ENCODE measurements at regions not wholly inside any gene's neighbourhood (a gene's known extent, or its start where the extent isn't known, plus 50 kb on each side); places are given as distances from the start of the nearest gene placed in this dataset.
A peak's percentile ranks its signal among the peaks of the same experiment; 100 is the strongest.
"Not testable (repeated sequence)": the region's sequence is repeated elsewhere in the genome, so short reads cannot be mapped to it uniquely, and the experiment has no call there.

GRCh38 chr6:71722736-71723135, 163.6 kb upstream of the RIMS1 start:
- DNase-seq, result no peak

- DNase-seq, result no peak
Measured at GRCh38 chr6:71724456-71725125, 161.8 kb upstream of the RIMS1 start.

- no peak for DNase-seq
Measured at GRCh38 chr6:71725126-71725470, 161.3 kb upstream of the RIMS1 start.

GRCh38 chr6:71726121-71726520, 160.2 kb upstream of the RIMS1 start:
- no peak for DNase-seq

GRCh38 chr6:71727632-71728294, 158.6 kb upstream of the RIMS1 start:
- no peak for DNase-seq

GRCh38 chr6:71730284-71730683, 156.1 kb upstream of the RIMS1 start:
- DNase-seq, result no peak

- DNase-seq, result no peak
Measured at GRCh38 chr6:71733970-71734899, 152.1 kb upstream of the RIMS1 start.

GRCh38 chr6:71737953-71738352, 148.4 kb upstream of the RIMS1 start:
- no peak for DNase-seq

GRCh38 chr6:71745525-71745924, 140.8 kb upstream of the RIMS1 start:
- no peak for DNase-seq

GRCh38 chr6:71766146-71766760, 120.1 kb upstream of the RIMS1 start:
- no peak for DNase-seq

- DNase-seq, result peak; percentile 30
Measured at GRCh38 chr6:71766796-71767195, 119.6 kb upstream of the RIMS1 start.

- DNase-seq, result no peak
Measured at GRCh38 chr6:71768356-71768755, 118.0 kb upstream of the RIMS1 start.

- no peak for DNase-seq
Measured at GRCh38 chr6:71808865-71809264, 77.5 kb upstream of the RIMS1 start.

- no peak for DNase-seq
Measured at GRCh38 chr6:71810880-71811279, 75.5 kb upstream of the RIMS1 start.

- DNase-seq, result no peak
Measured at GRCh38 chr6:71822625-71823024, 63.7 kb upstream of the RIMS1 start.

- not testable (repeated sequence) for DNase-seq
Measured at GRCh38 chr6:71832110-71832764, 54.1 kb upstream of the RIMS1 start.
